ENCODE measurements at regions not wholly inside any gene's neighbourhood (a gene's known extent, or its start where the extent isn't known, plus 50 kb on each side); places are given as distances from the start of the nearest gene placed in this dataset.

DNA sequence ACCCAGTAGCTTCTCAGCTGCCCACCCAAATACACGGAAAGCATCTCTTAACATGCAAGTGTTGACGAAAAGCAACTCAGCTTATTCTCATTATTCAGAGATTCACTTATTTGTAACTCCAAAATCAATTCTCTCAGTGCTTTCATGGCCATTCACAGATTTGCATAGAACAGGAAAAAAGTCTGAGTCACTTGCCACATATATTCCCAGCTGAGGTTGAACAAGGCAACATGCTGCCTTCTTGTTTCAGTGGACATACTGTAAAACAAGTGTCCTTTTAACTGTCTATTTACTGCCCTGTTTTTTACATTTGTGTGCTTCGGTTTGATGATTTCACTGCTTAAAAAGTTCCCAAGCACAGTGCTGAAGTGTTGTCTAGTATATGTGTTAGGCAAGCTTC is 273.0 kb downstream of the LTN1 start:
- DNase-seq (ENCODE audit: low spot score) (no peak), ATAC-seq (no peak)
- Histone ChIP-seq H3K4me1 (ENCODE audit: insufficient read depth) (no peaks in the 10 kb centered on the region), H3K79me2 (replicated peaks; ENCODE audit: insufficient read depth) (no peaks in the 10 kb centered on the region), H4K20me1 (replicated peaks; ENCODE audit: insufficient read depth) (no peaks in the 10 kb centered on the region), H3K4me3 (no peak overlapping the region), H3K9me2 (ENCODE audit: insufficient read depth) (no peaks in the 10 kb centered on the region), H3K36me3 (ENCODE audit: insufficient read depth) (no peaks in the 10 kb centered on the region), H2AFZ (no peak overlapping the region), H3K27ac (ENCODE audit: low read depth) (no peak overlapping the region), H3K27me3 (ENCODE audit: insufficient read depth) (no peaks in the 10 kb centered on the region), H3K4me2 (no peak overlapping the region), H3F3A (replicated peaks; ENCODE audit: low read depth) (no peaks in the 10 kb centered on the region)
- H3K4me3 Mint-ChIP-seq, result no peak overlapping the region
- TF ChIP-seq CREB1 (CRISPR knock-in tag; IDR thresholded peaks at IDR 0.05; ENCODE audit: low read depth) (no peak), ZNF114 (CRISPR knock-in tag; IDR thresholded peaks at IDR 0.05) (no peak), STAT1 (IDR thresholded peaks at IDR 0.05; ENCODE audit: unreplicated experiment) (no peak), NANOG (IDR thresholded peaks at IDR 0.05; ENCODE audit: borderline replicate concordance) (no peak), JUNB (IDR thresholded peaks at IDR 0.05; ENCODE audit: unreplicated experiment) (no peak), EZH2 (IDR thresholded peaks at IDR 0.05; ENCODE audit: low read depth, unreplicated experiment) (no peak), POLR2AphosphoS5 (IDR thresholded peaks at IDR 0.05; ENCODE audit: low read depth) (no peak), EZH2phosphoT487 (IDR thresholded peaks at IDR 0.05; ENCODE audit: unreplicated experiment) (no peak), ZNF331 (CRISPR knock-in tag; IDR thresholded peaks at IDR 0.05; ENCODE audit: low read depth) (no peak)
- TF ChIP-seq, protein P1, sequence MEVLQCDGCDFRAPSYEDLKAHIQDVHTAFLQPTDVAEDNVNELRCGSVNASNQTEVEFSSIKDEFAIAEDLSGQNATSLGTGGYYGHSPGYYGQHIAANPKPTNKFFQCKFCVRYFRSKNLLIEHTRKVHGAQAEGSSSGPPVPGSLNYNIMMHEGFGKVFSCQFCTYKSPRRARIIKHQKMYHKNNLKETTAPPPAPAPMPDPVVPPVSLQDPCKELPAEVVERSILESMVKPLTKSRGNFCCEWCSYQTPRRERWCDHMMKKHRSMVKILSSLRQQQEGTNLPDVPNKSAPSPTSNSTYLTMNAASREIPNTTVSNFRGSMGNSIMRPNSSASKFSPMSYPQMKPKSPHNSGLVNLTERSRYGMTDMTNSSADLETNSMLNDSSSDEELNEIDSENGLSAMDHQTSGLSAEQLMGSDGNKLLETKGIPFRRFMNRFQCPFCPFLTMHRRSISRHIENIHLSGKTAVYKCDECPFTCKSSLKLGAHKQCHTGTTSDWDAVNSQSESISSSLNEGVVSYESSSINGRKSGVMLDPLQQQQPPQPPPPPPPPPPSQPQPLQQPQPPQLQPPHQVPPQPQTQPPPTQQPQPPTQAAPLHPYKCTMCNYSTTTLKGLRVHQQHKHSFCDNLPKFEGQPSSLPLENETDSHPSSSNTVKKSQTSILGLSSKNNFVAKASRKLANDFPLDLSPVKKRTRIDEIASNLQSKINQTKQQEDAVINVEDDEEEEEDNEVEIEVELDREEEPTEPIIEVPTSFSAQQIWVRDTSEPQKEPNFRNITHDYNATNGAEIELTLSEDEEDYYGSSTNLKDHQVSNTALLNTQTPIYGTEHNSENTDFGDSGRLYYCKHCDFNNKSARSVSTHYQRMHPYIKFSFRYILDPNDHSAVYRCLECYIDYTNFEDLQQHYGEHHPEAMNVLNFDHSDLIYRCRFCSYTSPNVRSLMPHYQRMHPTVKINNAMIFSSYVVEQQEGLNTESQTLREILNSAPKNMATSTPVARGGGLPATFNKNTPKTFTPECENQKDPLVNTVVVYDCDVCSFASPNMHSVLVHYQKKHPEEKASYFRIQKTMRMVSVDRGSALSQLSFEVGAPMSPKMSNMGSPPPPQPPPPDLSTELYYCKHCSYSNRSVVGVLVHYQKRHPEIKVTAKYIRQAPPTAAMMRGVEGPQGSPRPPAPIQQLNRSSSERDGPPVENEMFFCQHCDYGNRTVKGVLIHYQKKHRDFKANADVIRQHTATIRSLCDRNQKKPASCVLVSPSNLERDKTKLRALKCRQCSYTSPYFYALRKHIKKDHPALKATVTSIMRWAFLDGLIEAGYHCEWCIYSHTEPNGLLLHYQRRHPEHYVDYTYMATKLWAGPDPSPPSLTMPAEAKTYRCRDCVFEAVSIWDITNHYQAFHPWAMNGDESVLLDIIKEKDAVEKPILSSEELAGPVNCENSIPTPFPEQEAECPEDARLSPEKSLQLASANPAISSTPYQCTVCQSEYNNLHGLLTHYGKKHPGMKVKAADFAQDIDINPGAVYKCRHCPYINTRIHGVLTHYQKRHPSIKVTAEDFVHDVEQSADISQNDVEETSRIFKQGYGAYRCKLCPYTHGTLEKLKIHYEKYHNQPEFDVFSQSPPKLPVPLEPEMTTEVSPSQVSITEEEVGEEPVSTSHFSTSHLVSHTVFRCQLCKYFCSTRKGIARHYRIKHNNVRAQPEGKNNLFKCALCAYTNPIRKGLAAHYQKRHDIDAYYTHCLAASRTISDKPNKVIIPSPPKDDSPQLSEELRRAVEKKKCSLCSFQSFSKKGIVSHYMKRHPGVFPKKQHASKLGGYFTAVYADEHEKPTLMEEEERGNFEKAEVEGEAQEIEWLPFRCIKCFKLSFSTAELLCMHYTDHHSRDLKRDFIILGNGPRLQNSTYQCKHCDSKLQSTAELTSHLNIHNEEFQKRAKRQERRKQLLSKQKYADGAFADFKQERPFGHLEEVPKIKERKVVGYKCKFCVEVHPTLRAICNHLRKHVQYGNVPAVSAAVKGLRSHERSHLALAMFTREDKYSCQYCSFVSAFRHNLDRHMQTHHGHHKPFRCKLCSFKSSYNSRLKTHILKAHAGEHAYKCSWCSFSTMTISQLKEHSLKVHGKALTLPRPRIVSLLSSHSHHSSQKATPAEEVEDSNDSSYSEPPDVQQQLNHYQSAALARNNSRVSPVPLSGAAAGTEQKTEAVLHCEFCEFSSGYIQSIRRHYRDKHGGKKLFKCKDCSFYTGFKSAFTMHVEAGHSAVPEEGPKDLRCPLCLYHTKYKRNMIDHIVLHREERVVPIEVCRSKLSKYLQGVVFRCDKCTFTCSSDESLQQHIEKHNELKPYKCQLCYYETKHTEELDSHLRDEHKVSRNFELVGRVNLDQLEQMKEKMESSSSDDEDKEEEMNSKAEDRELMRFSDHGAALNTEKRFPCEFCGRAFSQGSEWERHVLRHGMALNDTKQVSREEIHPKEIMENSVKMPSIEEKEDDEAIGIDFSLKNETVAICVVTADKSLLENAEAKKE (CRISPR knock-in tag; IDR thresholded peaks at IDR 0.05), result no peak
- TF ChIP-seq, protein P2, sequence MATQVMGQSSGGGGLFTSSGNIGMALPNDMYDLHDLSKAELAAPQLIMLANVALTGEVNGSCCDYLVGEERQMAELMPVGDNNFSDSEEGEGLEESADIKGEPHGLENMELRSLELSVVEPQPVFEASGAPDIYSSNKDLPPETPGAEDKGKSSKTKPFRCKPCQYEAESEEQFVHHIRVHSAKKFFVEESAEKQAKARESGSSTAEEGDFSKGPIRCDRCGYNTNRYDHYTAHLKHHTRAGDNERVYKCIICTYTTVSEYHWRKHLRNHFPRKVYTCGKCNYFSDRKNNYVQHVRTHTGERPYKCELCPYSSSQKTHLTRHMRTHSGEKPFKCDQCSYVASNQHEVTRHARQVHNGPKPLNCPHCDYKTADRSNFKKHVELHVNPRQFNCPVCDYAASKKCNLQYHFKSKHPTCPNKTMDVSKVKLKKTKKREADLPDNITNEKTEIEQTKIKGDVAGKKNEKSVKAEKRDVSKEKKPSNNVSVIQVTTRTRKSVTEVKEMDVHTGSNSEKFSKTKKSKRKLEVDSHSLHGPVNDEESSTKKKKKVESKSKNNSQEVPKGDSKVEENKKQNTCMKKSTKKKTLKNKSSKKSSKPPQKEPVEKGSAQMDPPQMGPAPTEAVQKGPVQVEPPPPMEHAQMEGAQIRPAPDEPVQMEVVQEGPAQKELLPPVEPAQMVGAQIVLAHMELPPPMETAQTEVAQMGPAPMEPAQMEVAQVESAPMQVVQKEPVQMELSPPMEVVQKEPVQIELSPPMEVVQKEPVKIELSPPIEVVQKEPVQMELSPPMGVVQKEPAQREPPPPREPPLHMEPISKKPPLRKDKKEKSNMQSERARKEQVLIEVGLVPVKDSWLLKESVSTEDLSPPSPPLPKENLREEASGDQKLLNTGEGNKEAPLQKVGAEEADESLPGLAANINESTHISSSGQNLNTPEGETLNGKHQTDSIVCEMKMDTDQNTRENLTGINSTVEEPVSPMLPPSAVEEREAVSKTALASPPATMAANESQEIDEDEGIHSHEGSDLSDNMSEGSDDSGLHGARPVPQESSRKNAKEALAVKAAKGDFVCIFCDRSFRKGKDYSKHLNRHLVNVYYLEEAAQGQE (IDR thresholded peaks at IDR 0.05; ENCODE audit: unreplicated experiment), result no peak
- TF ChIP-seq, protein P3, sequence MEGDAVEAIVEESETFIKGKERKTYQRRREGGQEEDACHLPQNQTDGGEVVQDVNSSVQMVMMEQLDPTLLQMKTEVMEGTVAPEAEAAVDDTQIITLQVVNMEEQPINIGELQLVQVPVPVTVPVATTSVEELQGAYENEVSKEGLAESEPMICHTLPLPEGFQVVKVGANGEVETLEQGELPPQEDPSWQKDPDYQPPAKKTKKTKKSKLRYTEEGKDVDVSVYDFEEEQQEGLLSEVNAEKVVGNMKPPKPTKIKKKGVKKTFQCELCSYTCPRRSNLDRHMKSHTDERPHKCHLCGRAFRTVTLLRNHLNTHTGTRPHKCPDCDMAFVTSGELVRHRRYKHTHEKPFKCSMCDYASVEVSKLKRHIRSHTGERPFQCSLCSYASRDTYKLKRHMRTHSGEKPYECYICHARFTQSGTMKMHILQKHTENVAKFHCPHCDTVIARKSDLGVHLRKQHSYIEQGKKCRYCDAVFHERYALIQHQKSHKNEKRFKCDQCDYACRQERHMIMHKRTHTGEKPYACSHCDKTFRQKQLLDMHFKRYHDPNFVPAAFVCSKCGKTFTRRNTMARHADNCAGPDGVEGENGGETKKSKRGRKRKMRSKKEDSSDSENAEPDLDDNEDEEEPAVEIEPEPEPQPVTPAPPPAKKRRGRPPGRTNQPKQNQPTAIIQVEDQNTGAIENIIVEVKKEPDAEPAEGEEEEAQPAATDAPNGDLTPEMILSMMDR (conservative IDR thresholded peaks at IDR 0.05; ENCODE audit: low read depth in 2 of 2), result no peak
- TF ChIP-seq, protein P4, sequence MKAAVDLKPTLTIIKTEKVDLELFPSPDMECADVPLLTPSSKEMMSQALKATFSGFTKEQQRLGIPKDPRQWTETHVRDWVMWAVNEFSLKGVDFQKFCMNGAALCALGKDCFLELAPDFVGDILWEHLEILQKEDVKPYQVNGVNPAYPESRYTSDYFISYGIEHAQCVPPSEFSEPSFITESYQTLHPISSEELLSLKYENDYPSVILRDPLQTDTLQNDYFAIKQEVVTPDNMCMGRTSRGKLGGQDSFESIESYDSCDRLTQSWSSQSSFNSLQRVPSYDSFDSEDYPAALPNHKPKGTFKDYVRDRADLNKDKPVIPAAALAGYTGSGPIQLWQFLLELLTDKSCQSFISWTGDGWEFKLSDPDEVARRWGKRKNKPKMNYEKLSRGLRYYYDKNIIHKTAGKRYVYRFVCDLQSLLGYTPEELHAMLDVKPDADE (IDR thresholded peaks at IDR 0.05), result no peak
- H3K9me3 Mint-ChIP-seq, result no peaks in the 10 kb centered on the region
- no peaks in the 10 kb centered on the region for H3K36me3 Mint-ChIP-seq (ENCODE audit: low read depth)
- no peaks in the 10 kb centered on the region for H3K4me1 Mint-ChIP-seq
- no peak overlapping the region for H3K27ac Mint-ChIP-seq
- peaks cover 2% of the 10 kb centered on the region for H3K27me3 Mint-ChIP-seq (ENCODE audit: insufficient read depth, low read depth, poor library complexity)

Data from GM23338 (cell line).